Trophoblast cell (in vitro differentiated cells and primary cell): ENCODE measurements at regions not wholly inside any gene's neighbourhood (a gene's known extent, or its start where the extent isn't known, plus 50 kb on each side); places are given as distances from the start of the nearest gene placed in this dataset.

ENCODE experiments used
- DNase-seq, 2 donors: peaks; one replicate each; pipeline ENCODE4 v3.0.0-alpha.2; 2016
- H2AFZ ChIP-seq: 2 replicates; pipeline ENCODE4 v1.6.1; 2013; ENCODE audit warnings: low read length, moderate library complexity, mild to moderate bottlenecking; ENCODE audit not compliant: insufficient read depth, poor library complexity
- H2AK5ac ChIP-seq: 2 replicates; pipeline ENCODE4 v1.6.1; 2013; ENCODE audit warnings: mild to moderate bottlenecking, low read length
- H2BK120ac ChIP-seq: 2 replicates; pipeline ENCODE4 v1.6.1; 2013; ENCODE audit warnings: low read length, mild to moderate bottlenecking, moderate library complexity; ENCODE audit not compliant: insufficient read depth, poor library complexity
- H2BK12ac ChIP-seq: 2 replicates; pipeline ENCODE4 v1.6.1; 2013; ENCODE audit warnings: mild to moderate bottlenecking, low read length, moderate library complexity
- H2BK5ac ChIP-seq: 2 replicates; pipeline ENCODE4 v1.6.1; 2013; ENCODE audit warnings: low read length, low read depth, moderate library complexity, mild to moderate bottlenecking; ENCODE audit not compliant: poor library complexity
- H3K14ac ChIP-seq: 2 replicates; pipeline ENCODE4 v1.6.1; 2013; ENCODE audit warnings: mild to moderate bottlenecking, low read length
- H3K18ac ChIP-seq: 2 replicates; pipeline ENCODE4 v1.6.1; 2013; ENCODE audit warnings: mild to moderate bottlenecking, low read length
- H3K23ac ChIP-seq: 2 replicates; pipeline ENCODE4 v1.6.1; 2013; ENCODE audit warnings: low read length
- H3K27ac ChIP-seq: 2 replicates; pipeline ENCODE4 v1.5.1; 2013; ENCODE audit warnings: low read depth, mild to moderate bottlenecking, inconsistent platforms, low read length, moderate library complexity
- H3K27me3 ChIP-seq: 2 replicates; pipeline ENCODE4 v1.6.1; 2013; ENCODE audit warnings: inconsistent platforms, mild to moderate bottlenecking, low read length, moderate library complexity; ENCODE audit not compliant: insufficient read depth
- H3K36me3 ChIP-seq, 2 experiments: 1 replicate in 1 of 2; 2 replicates in 1 of 2; pipeline ENCODE4 v1.6.1; 2013; ENCODE audit warnings: low read length in 2 of 2, mild to moderate bottlenecking in 2 of 2, moderate library complexity in 1 of 2; ENCODE audit not compliant: insufficient read depth in 2 of 2, control insufficient read depth in 1 of 2
- H3K4ac ChIP-seq: 2 replicates; pipeline ENCODE4 v1.6.1; 2013; ENCODE audit warnings: low read depth, mild to moderate bottlenecking, low read length, moderate library complexity
- H3K4me1 ChIP-seq, 2 experiments: 1 replicate in 1 of 2; 2 replicates in 1 of 2; pipeline ENCODE4 v1.6.1; 2013; ENCODE audit warnings: low read length in 2 of 2, mild to moderate bottlenecking in 2 of 2, moderate library complexity in 1 of 2; ENCODE audit not compliant: insufficient read depth in 2 of 2, control insufficient read depth in 1 of 2
- H3K4me2 ChIP-seq: 2 replicates; pipeline ENCODE4 v1.6.1; 2013; ENCODE audit warnings: inconsistent platforms, mild to moderate bottlenecking, low read length, moderate library complexity
- H3K4me3 ChIP-seq: 2 replicates; pipeline ENCODE4 v1.5.1; 2013; ENCODE audit warnings: mild to moderate bottlenecking, low read depth, low read length, inconsistent platforms
- H3K79me1 ChIP-seq: one replicate; pipeline ENCODE4 v1.6.1; 2013; ENCODE audit warnings: low read length
- H3K79me2 ChIP-seq: 2 replicates; pipeline ENCODE4 v1.6.1; 2013; ENCODE audit warnings: low read length, mild to moderate bottlenecking; ENCODE audit not compliant: control insufficient read depth, insufficient read depth, poor library complexity
- H3K9ac ChIP-seq: 2 replicates; pipeline ENCODE4 v1.6.1; 2013; ENCODE audit warnings: mild to moderate bottlenecking, low read length
- H3K9me3 ChIP-seq: 2 replicates; pipeline ENCODE4 v1.6.1; 2013; ENCODE audit warnings: low read depth, mild to moderate bottlenecking, control low read depth, inconsistent platforms, low read length; ENCODE audit not compliant: insufficient read depth
- H4K12ac ChIP-seq: 2 replicates; pipeline ENCODE4 v1.6.1; 2013; ENCODE audit warnings: low read depth, mild to moderate bottlenecking, low read length, moderate library complexity
- H4K8ac ChIP-seq: 2 replicates; pipeline ENCODE4 v1.6.1; 2013; ENCODE audit warnings: low read depth, mild to moderate bottlenecking, low read length, moderate library complexity
- H4K91ac ChIP-seq: one replicate; pipeline ENCODE4 v1.6.1; 2013; ENCODE audit warnings: low read depth, mild to moderate bottlenecking, low read length, moderate library complexity
- whole genome bisulfite sequencing: extraction: QIAGEN DNeasy Blood & Tissue Kit; methylation state at CpG from one replicate; pipeline ENCODE4 v1.1.7; 2013; ENCODE audit warnings: missing lambda C conversion rate; ENCODE audit not compliant: insufficient read length, insufficient coverage; ENCODE audit errors: extremely low coverage; 5-methylcytosine and 5-hydroxymethylcytosine counted together

GRCh38 chr20:22403632-22404361 lies 180.6 kb downstream of the FOXA2 start:
- H4K12ac ChIP-seq, result no peak overlapping the region
- H3K79me2 ChIP-seq, result no peaks in the 10 kb centered on the region
- no peak overlapping the region for H2AFZ ChIP-seq
- H4K91ac ChIP-seq, result no peak overlapping the region
- no peak overlapping the region for H3K23ac ChIP-seq
- H3K9ac ChIP-seq, result no peak overlapping the region
- H3K14ac ChIP-seq, result no peak overlapping the region
- H3K27ac ChIP-seq, result no peak overlapping the region
- no peak overlapping the region for H2AK5ac ChIP-seq
- peak overlapping the region; percentile 41 for H3K4me2 ChIP-seq
- no peaks in the 10 kb centered on the region for H3K9me3 ChIP-seq
- no peaks in the 10 kb centered on the region for H3K79me1 ChIP-seq
- H3K4ac ChIP-seq, result no peak overlapping the region
- peaks cover 4 to 7% of the 10 kb centered on the region in 2 experiments for H3K4me1 ChIP-seq
- no peaks in the 10 kb centered on the region for H3K27me3 ChIP-seq
- H3K18ac ChIP-seq, result no peak overlapping the region
- H4K8ac ChIP-seq, result no peak overlapping the region
- no peak overlapping the region for H3K4me3 ChIP-seq
- no peak overlapping the region for H2BK5ac ChIP-seq
- DNase-seq, result no peak
- no CpG with 5 or more reads among the region's 13 CpGs for WGBS
- H2BK120ac ChIP-seq, result no peak overlapping the region
- H3K36me3 ChIP-seq, result no peaks in the 10 kb centered on the region
- H2BK12ac ChIP-seq, result no peak overlapping the region

- H2AK5ac ChIP-seq, result no peak overlapping the region
- H3K23ac ChIP-seq, result no peak overlapping the region
- peak overlapping the region; percentile 41 for H3K4me2 ChIP-seq
- H3K18ac ChIP-seq, result no peak overlapping the region
- no peaks in the 10 kb centered on the region for H3K9me3 ChIP-seq
- H3K14ac ChIP-seq, result no peak overlapping the region
- H3K4me3 ChIP-seq, result no peak overlapping the region
- WGBS, result no CpG with 5 or more reads among the region's 13 CpGs
- no peak overlapping the region for H4K91ac ChIP-seq
- no peak overlapping the region for H2BK5ac ChIP-seq
- H4K12ac ChIP-seq, result no peak overlapping the region
- DNase-seq, result no peak
- H2BK12ac ChIP-seq, result no peak overlapping the region
- H3K27me3 ChIP-seq, result no peaks in the 10 kb centered on the region
- no peak overlapping the region for H3K27ac ChIP-seq
- H2AFZ ChIP-seq, result no peak overlapping the region
- no peak overlapping the region for H2BK120ac ChIP-seq
- H3K4ac ChIP-seq, result no peak overlapping the region
- H4K8ac ChIP-seq, result no peak overlapping the region
- H3K79me2 ChIP-seq, result no peaks in the 10 kb centered on the region
- no peak overlapping the region for H3K9ac ChIP-seq
- H3K4me1 ChIP-seq, result peaks cover 4 to 7% of the 10 kb centered on the region in 2 experiments
- H3K36me3 ChIP-seq, result no peaks in the 10 kb centered on the region
- no peaks in the 10 kb centered on the region for H3K79me1 ChIP-seq
Measured at GRCh38 chr20:22403022-22403631, 181.2 kb downstream of the FOXA2 start.

- no peak overlapping the region for H3K4me2 ChIP-seq
Measured at GRCh38 chr20:22402550-22402949, 181.8 kb downstream of the FOXA2 start.

GRCh38 chr20:22400440-22400839 lies 183.9 kb downstream of the FOXA2 start:
- Histone ChIP-seq H3K14ac (no peak overlapping the region), H2BK120ac (no peak overlapping the region), H2AK5ac (no peak overlapping the region), H4K91ac (no peak overlapping the region), H3K4me1 (peaks cover 4 to 7% of the 10 kb centered on the region in 2 experiments), H2AFZ (no peak overlapping the region), H3K36me3 (no peaks in the 10 kb centered on the region), H3K18ac (no peak overlapping the region), H4K8ac (no peak overlapping the region), H2BK12ac (no peak overlapping the region), H3K79me1 (no peaks in the 10 kb centered on the region), H3K79me2 (no peaks in the 10 kb centered on the region), H3K4ac (no peak overlapping the region), H3K9me3 (no peaks in the 10 kb centered on the region), H3K4me2 (no peak overlapping the region), H3K27me3 (no peaks in the 10 kb centered on the region), H4K12ac (no peak overlapping the region), H3K27ac (no peak overlapping the region), H2BK5ac (no peak overlapping the region), H3K23ac (no peak overlapping the region), H3K9ac (no peak overlapping the region), H3K4me3 (no peak overlapping the region)
- no peak for DNase-seq
- WGBS, result no CpG with 5 or more reads among the region's 4 CpGs

More at GRCh38 chr20:22402550-22402949, 181.8 kb downstream of the FOXA2 start:
- Histone ChIP-seq H2AFZ (no peak overlapping the region), H3K36me3 (no peaks in the 10 kb centered on the region), H4K91ac (no peak overlapping the region), H4K8ac (no peak overlapping the region), H3K9ac (no peak overlapping the region), H3K79me2 (no peaks in the 10 kb centered on the region), H2BK120ac (no peak overlapping the region), H3K9me3 (no peaks in the 10 kb centered on the region), H3K27ac (no peak overlapping the region), H4K12ac (no peak overlapping the region), H3K79me1 (no peaks in the 10 kb centered on the region), H3K23ac (no peak overlapping the region), H3K18ac (no peak overlapping the region), H2AK5ac (no peak overlapping the region), H3K14ac (no peak overlapping the region), H3K27me3 (no peaks in the 10 kb centered on the region), H3K4me3 (no peak overlapping the region), H2BK12ac (no peak overlapping the region), H3K4ac (no peak overlapping the region), H3K4me1 (peaks cover 4 to 7% of the 10 kb centered on the region in 2 experiments), H2BK5ac (no peak overlapping the region)
- no CpG with 5 or more reads among the region's 7 CpGs for WGBS
- DNase-seq, result no peak
